ENCODE measurements at regions not wholly inside any gene's neighbourhood (a gene's known extent, or its start where the extent isn't known, plus 50 kb on each side); places are given as distances from the start of the nearest gene placed in this dataset.

DNA sequence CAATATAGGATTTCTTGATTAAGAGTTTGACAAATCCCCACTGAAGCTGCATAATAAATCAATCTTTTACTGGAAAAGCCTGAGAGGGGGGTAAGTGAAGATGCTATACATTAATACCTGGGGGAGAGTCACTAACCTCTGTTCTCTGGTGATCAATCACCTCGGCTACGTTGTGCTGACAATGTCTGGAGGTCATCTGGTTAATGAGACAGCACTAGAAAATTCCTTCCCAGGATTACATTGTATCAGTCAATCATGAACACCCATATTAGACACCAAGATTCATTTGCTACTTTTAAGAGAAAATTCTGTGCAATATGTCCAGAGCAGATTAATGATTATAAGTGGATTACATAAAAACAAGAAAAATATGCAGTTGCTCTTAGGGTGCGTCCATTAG is 408.3 kb downstream of the PDHA2 start:
- Histone ChIP-seq H3K4me2 (ENCODE audit: low read length) (no peak overlapping the region), H3K36me3 (ENCODE audit: control insufficient read depth in 1 of 2, insufficient read depth in 2 of 2, low read length in 2 of 2) (no peaks in the 10 kb centered on the region), H3K9ac (ENCODE audit: low read length) (no peak overlapping the region), H2BK120ac (ENCODE audit: insufficient read depth, low read length, poor library complexity) (no peak overlapping the region), H3K27ac (ENCODE audit: low read depth, low read length) (no peak overlapping the region), H3K79me1 (ENCODE audit: low read length) (no peaks in the 10 kb centered on the region), H2AFZ (ENCODE audit: insufficient read depth, low read length, poor library complexity) (no peak overlapping the region), H4K12ac (ENCODE audit: low read depth, low read length) (no peak overlapping the region), H3K18ac (ENCODE audit: low read length) (no peak overlapping the region), H3K9me3 (ENCODE audit: insufficient read depth, low read depth, low read length) (no peaks in the 10 kb centered on the region), H2AK5ac (ENCODE audit: low read length) (no peak overlapping the region), H4K91ac (ENCODE audit: low read depth, low read length) (no peak overlapping the region), H3K4ac (ENCODE audit: low read depth, low read length) (no peak overlapping the region), H3K27me3 (ENCODE audit: insufficient read depth, low read length) (no peaks in the 10 kb centered on the region), H3K4me3 (ENCODE audit: low read depth, low read length) (no peak overlapping the region), H3K14ac (ENCODE audit: low read length) (no peak overlapping the region), H2BK12ac (ENCODE audit: low read length) (no peak overlapping the region), H3K79me2 (ENCODE audit: control insufficient read depth, insufficient read depth, low read length, poor library complexity) (no peaks in the 10 kb centered on the region), H3K23ac (ENCODE audit: low read length) (no peak overlapping the region), H3K4me1 (ENCODE audit: control insufficient read depth in 1 of 2, insufficient read depth in 2 of 2, low read length in 2 of 2) (no peaks in the 10 kb centered on the region), H4K8ac (ENCODE audit: low read depth, low read length) (no peak overlapping the region), H2BK5ac (ENCODE audit: low read depth, low read length, poor library complexity) (no peak overlapping the region)
- DNase-seq: no peak
- WGBS (ENCODE audit: extremely low coverage, insufficient coverage, insufficient read length): no CpG with 5 or more reads among the region's 3 CpGs

DNA sequence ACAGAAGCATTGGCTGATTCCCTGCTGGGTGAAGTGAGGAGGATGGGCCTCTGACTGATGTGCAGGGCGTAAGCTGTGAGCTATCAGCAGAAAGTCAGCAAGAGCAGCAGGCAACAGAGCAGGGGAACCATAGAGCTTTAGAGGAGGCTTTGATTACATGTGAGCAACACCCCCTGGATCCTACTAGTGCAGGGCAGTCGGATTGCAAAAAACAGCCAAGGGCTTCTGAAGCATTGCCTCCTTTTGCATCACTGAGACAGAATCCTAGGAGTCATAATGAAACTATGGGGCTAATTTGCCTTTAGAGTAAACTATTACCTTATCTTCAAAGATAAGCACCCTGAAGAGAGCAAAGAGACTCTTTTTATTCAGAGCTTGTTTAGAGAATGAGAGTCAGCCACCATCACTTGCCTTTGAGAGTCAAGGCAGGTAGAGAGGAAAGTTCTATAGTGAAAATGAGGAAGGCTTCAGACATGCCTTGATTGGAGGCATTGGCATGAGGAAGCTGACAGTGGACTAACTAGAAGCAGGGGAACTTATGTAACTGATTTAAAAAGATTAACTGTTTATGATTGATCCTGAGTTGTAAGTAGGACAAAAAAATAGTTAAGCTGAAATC is 420.3 kb downstream of the PDHA2 start:
- Histone ChIP-seq H3K79me1 (ENCODE audit: low read length) (no peaks in the 10 kb centered on the region), H3K9ac (ENCODE audit: low read length) (no peak overlapping the region), H2AFZ (ENCODE audit: insufficient read depth, low read length, poor library complexity) (no peak overlapping the region), H2BK12ac (ENCODE audit: low read length) (no peak overlapping the region), H4K8ac (ENCODE audit: low read depth, low read length) (no peak overlapping the region), H3K23ac (ENCODE audit: low read length) (no peak overlapping the region), H3K4ac (ENCODE audit: low read depth, low read length) (no peak overlapping the region), H2BK5ac (ENCODE audit: low read depth, low read length, poor library complexity) (no peak overlapping the region), H3K27me3 (ENCODE audit: insufficient read depth, low read length) (no peaks in the 10 kb centered on the region), H3K27ac (ENCODE audit: low read depth, low read length) (no peak overlapping the region), H3K4me3 (ENCODE audit: low read depth, low read length) (no peak overlapping the region), H3K9me3 (ENCODE audit: insufficient read depth, low read depth, low read length) (no peaks in the 10 kb centered on the region), H4K91ac (ENCODE audit: low read depth, low read length) (no peak overlapping the region), H3K36me3 (ENCODE audit: control insufficient read depth in 1 of 2, insufficient read depth in 2 of 2, low read length in 2 of 2) (no peaks in the 10 kb centered on the region), H2BK120ac (ENCODE audit: insufficient read depth, low read length, poor library complexity) (no peak overlapping the region), H3K18ac (ENCODE audit: low read length) (no peak overlapping the region), H4K12ac (ENCODE audit: low read depth, low read length) (no peak overlapping the region), H2AK5ac (ENCODE audit: low read length) (no peak overlapping the region), H3K4me2 (ENCODE audit: low read length) (no peak overlapping the region), H3K79me2 (ENCODE audit: control insufficient read depth, insufficient read depth, low read length, poor library complexity) (no peaks in the 10 kb centered on the region), H3K4me1 (ENCODE audit: control insufficient read depth in 1 of 2, insufficient read depth in 2 of 2, low read length in 2 of 2) (no peaks in the 10 kb centered on the region), H3K14ac (ENCODE audit: low read length) (no peak overlapping the region)
- no CpG with 5 or more reads among the region's 2 CpGs for WGBS (ENCODE audit: extremely low coverage, insufficient coverage, insufficient read length)
- DNase-seq: peak in 1 of 2 donors; percentile 6

DNA sequence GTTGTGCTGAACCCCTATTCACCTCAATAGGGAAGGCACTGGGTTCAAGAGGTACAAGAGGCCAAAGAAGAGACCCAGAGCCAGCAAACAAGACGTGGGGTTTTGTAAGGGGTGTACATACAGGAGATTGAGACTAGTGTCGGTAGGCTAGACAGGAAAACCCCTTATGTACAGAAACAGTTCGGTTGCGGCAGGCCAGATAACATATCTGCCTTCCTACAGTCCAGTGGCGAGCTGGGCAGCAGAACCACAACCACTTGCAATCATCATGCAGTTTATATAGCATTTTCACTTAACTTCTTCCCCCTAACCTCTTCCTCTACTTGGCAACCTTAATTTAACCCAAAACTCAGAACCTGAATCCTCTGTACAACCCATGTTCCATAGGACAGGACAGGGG is 422.2 kb downstream of the PDHA2 start:
- H3K79me2 ChIP-seq (ENCODE audit: control insufficient read depth, insufficient read depth, low read length, poor library complexity): no peaks in the 10 kb centered on the region
- H3K23ac ChIP-seq (ENCODE audit: low read length): no peak overlapping the region

DNA sequence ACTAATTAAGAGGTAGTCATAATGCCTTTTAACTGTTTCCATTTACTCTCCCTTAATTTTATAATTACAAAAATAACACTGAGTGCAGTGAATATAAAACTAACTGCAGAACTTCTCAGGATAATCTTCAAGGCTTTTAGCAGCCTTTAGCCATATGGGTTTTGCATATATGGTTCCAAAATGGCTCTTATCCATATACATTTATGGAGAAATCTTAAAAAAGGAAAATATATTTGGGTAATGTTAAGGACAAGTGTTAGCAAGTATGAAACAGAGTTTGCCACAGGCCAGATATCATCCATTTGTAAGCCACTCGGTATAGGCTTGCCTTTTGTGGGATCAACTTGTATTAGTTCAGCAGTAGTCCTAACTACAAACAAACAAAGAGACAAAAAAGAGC is 423.4 kb downstream of the PDHA2 start:
- Histone ChIP-seq H3K14ac (ENCODE audit: low read length) (no peak overlapping the region), H2AK5ac (ENCODE audit: low read length) (no peak overlapping the region), H4K91ac (ENCODE audit: low read depth, low read length) (no peak overlapping the region), H3K9ac (ENCODE audit: low read length) (no peak overlapping the region), H2BK5ac (ENCODE audit: low read depth, low read length, poor library complexity) (no peak overlapping the region), H3K23ac (ENCODE audit: low read length) (no peak overlapping the region), H3K27ac (ENCODE audit: low read depth, low read length) (no peak overlapping the region), H4K12ac (ENCODE audit: low read depth, low read length) (no peak overlapping the region), H3K79me1 (ENCODE audit: low read length) (no peaks in the 10 kb centered on the region), H3K4me2 (ENCODE audit: low read length) (no peak overlapping the region), H3K18ac (ENCODE audit: low read length) (no peak overlapping the region), H3K4me1 (ENCODE audit: control insufficient read depth in 1 of 2, insufficient read depth in 2 of 2, low read length in 2 of 2) (no peaks in the 10 kb centered on the region), H3K79me2 (ENCODE audit: control insufficient read depth, insufficient read depth, low read length, poor library complexity) (no peaks in the 10 kb centered on the region), H3K4me3 (ENCODE audit: low read depth, low read length) (no peak overlapping the region), H2BK120ac (ENCODE audit: insufficient read depth, low read length, poor library complexity) (no peak overlapping the region), H3K27me3 (ENCODE audit: insufficient read depth, low read length) (no peaks in the 10 kb centered on the region), H4K8ac (ENCODE audit: low read depth, low read length) (no peak overlapping the region), H2BK12ac (ENCODE audit: low read length) (no peak overlapping the region), H3K4ac (ENCODE audit: low read depth, low read length) (no peak overlapping the region), H3K9me3 (ENCODE audit: insufficient read depth, low read depth, low read length) (peaks cover 2% of the 10 kb centered on the region), H2AFZ (ENCODE audit: insufficient read depth, low read length, poor library complexity) (no peak overlapping the region), H3K36me3 (ENCODE audit: control insufficient read depth in 1 of 2, insufficient read depth in 2 of 2, low read length in 2 of 2) (no peaks in the 10 kb centered on the region)
- WGBS (ENCODE audit: extremely low coverage, insufficient coverage, insufficient read length): no CpG with 5 or more reads among the region's 1 CpG
- no peak for DNase-seq

More for the DNA sequence above, 422.2 kb downstream of the PDHA2 start:
- Histone ChIP-seq H3K36me3 (ENCODE audit: control insufficient read depth in 1 of 2, insufficient read depth in 2 of 2, low read length in 2 of 2) (no peaks in the 10 kb centered on the region), H2AK5ac (ENCODE audit: low read length) (no peak overlapping the region), H3K4ac (ENCODE audit: low read depth, low read length) (no peak overlapping the region), H3K27me3 (ENCODE audit: insufficient read depth, low read length) (no peaks in the 10 kb centered on the region), H2BK120ac (ENCODE audit: insufficient read depth, low read length, poor library complexity) (no peak overlapping the region), H3K14ac (ENCODE audit: low read length) (no peak overlapping the region), H3K4me3 (ENCODE audit: low read depth, low read length) (no peak overlapping the region), H2BK12ac (ENCODE audit: low read length) (no peak overlapping the region), H2BK5ac (ENCODE audit: low read depth, low read length, poor library complexity) (no peak overlapping the region), H3K9me3 (ENCODE audit: insufficient read depth, low read depth, low read length) (peaks cover 2% of the 10 kb centered on the region), H2AFZ (ENCODE audit: insufficient read depth, low read length, poor library complexity) (no peak overlapping the region), H4K8ac (ENCODE audit: low read depth, low read length) (no peak overlapping the region), H3K4me2 (ENCODE audit: low read length) (no peak overlapping the region), H3K9ac (ENCODE audit: low read length) (no peak overlapping the region), H3K4me1 (ENCODE audit: control insufficient read depth in 1 of 2, insufficient read depth in 2 of 2, low read length in 2 of 2) (no peaks in the 10 kb centered on the region), H4K12ac (ENCODE audit: low read depth, low read length) (no peak overlapping the region), H3K18ac (ENCODE audit: low read length) (no peak overlapping the region), H3K27ac (ENCODE audit: low read depth, low read length) (no peak overlapping the region), H4K91ac (ENCODE audit: low read depth, low read length) (no peak overlapping the region), H3K79me1 (ENCODE audit: low read length) (no peaks in the 10 kb centered on the region)
- DNase-seq: no peak
- no CpG with 5 or more reads among the region's 5 CpGs for WGBS (ENCODE audit: extremely low coverage, insufficient coverage, insufficient read length)

Measured in trophoblast cell (in vitro differentiated cells and primary cell).